NCI-H2196 treated with DMSO at 0.1 percent for 48 hours (cell line): ENCODE measurements at regions not wholly inside any gene's neighbourhood (a gene's known extent, or its start where the extent isn't known, plus 50 kb on each side); places are given as distances from the start of the nearest gene placed in this dataset.
"Not testable (repeated sequence)": the region's sequence is repeated elsewhere in the genome, so short reads cannot be mapped to it uniquely, and the experiment has no call there.

ENCODE experiments used
- DNase-seq: peaks from one replicate; lab custom pipeline; 2025; ENCODE audit not compliant: unreplicated experiment; lab: John Stamatoyannopoulos, UW

GRCh38 chr1:70667494-70668170 lies 256.6 kb downstream of the CTH start:
- DNase-seq = no peak

- no peak for DNase-seq
These were observed 259.9 kb downstream of the CTH start for GRCh38 chr1:70671006-70671405.

- DNase-seq = no peak
These were observed 261.4 kb downstream of the CTH start for GRCh38 chr1:70672442-70672888.

- DNase-seq = no peak
These were observed 264.0 kb downstream of the CTH start for GRCh38 chr1:70674941-70675685.

- DNase-seq = no peak
These were observed 264.7 kb downstream of the CTH start for GRCh38 chr1:70675737-70676156.

- DNase-seq = no peak
These were observed 274.5 kb downstream of the CTH start for GRCh38 chr1:70685300-70686286.

- DNase-seq = no peak
These were observed 277.5 kb downstream of the CTH start for GRCh38 chr1:70688580-70688979.

- no peak for DNase-seq
These were observed 295.4 kb downstream of the CTH start for GRCh38 chr1:70706381-70707037.

GRCh38 chr1:70707214-70707613 lies 296.1 kb downstream of the CTH start:
- no peak for DNase-seq

GRCh38 chr1:70714149-70714548 lies 303.1 kb downstream of the CTH start:
- no peak for DNase-seq

- no peak for DNase-seq
These were observed 306.1 kb downstream of the CTH start for GRCh38 chr1:70717211-70717610.

- DNase-seq = no peak
These were observed 306.6 kb downstream of the CTH start for GRCh38 chr1:70717656-70718055.

- DNase-seq = no peak
These were observed 307.1 kb downstream of the CTH start for GRCh38 chr1:70718086-70718630.

GRCh38 chr1:70719154-70719553 lies 308.1 kb downstream of the CTH start:
- DNase-seq = no peak

GRCh38 chr1:70720109-70720508 lies 309.0 kb downstream of the CTH start:
- DNase-seq = no peak

- no peak for DNase-seq
These were observed 309.5 kb downstream of the CTH start for GRCh38 chr1:70720521-70720920.

- no peak for DNase-seq
These were observed 316.9 kb downstream of the CTH start for GRCh38 chr1:70727886-70728489.

GRCh38 chr1:70736518-70736917 lies 311.1 kb downstream of the PTGER3 start:
- not testable (repeated sequence) for DNase-seq

- no peak for DNase-seq
These were observed 310.5 kb downstream of the PTGER3 start for GRCh38 chr1:70737125-70737524.

- no peak for DNase-seq
These were observed 309.0 kb downstream of the PTGER3 start for GRCh38 chr1:70738624-70739023.
